ENCODE measurements at regions not wholly inside any gene's neighbourhood (a gene's known extent, or its start where the extent isn't known, plus 50 kb on each side); places are given as distances from the start of the nearest gene placed in this dataset.

DNA sequence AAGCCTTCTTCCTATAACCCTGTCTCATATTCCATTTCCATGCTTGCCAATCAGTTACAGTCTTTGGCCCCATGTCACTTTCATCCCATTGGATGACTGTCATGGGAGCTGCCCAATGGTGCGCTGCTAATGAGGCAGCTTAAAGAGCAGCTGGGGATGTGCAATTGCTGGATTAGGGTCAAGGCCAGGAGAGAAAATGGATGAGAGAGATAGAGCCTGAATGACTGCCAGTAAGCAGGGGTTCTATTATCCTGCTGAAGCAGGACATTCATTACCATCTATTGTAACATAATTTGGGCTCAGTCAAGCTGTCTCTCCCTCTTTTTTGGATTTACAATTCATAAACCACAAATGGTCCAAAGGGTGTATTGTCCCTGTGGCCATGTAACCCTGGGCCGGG lies 909.0 kb downstream of the CENPC start:
- TF ChIP-seq SUZ12 (IDR thresholded peaks at IDR 0.05): no peak
- TF ChIP-seq L3MBTL2 (conservative IDR thresholded peaks at IDR 0.05): no peak
- TF ChIP-seq FOXM1 (IDR thresholded peaks at IDR 0.05; ENCODE audit: borderline replicate concordance): no peak
